Fibroblast of lung (primary cell): ENCODE measurements at regions not wholly inside any gene's neighbourhood (a gene's known extent, or its start where the extent isn't known, plus 50 kb on each side); places are given as distances from the start of the nearest gene placed in this dataset.

Experiments used
- CTCF ChIP-seq, 2 donors: IDR thresholded peaks in 1 of 2; conservative IDR thresholded peaks in 1 of 2; 1 replicate in 1 of 2; 2 replicates in 1 of 2; pipeline ENCODE4 v1.5.1; 2011 to 2012; ENCODE audit warnings: low read length in 2 of 2, control low read depth in 1 of 2, inconsistent platforms in 1 of 2, low read depth in 1 of 2, mild to moderate bottlenecking in 1 of 2
- EZH2 ChIP-seq: IDR thresholded peaks from 2 replicates; pipeline ENCODE4 v1.5.1; 2012; ENCODE audit warnings: low read length, control low read depth, mild to moderate bottlenecking; ENCODE audit errors: missing control alignments

DNA sequence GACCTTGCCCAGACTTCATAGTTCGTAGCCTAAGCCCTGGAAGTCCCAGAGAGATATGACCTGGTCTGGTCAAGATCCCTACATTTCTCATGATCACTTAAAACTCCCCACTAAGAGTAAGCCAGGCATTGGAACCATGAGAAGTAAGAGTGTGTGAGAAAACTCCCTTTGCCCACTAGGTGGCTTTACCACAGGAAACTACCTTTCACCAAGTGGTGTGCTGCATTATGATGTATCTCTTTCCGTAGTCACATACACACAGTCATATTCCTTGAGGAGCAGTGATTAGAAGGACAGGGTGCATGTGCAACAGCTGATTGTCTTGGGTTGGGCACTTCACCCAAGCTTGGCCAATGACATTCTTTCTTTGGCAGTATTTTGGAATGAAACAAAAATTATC lies 639.3 kb downstream of the KCNJ2 start:
- TF ChIP-seq EZH2 (no peak), CTCF (conservative IDR thresholded peaks at IDR 0.05 in 1 of 2, IDR thresholded peaks at IDR 0.05 in 1 of 2; ENCODE audit: low read depth in 1 of 2, low read length in 2 of 2) (peak in 1 of 2 donors; percentile 19)
